Vagina (tissue), 2 donors: ENCODE measurements at regions not wholly inside any gene's neighbourhood (a gene's known extent, or its start where the extent isn't known, plus 50 kb on each side); places are given as distances from the start of the nearest gene placed in this dataset.

Source experiments
- CTCF ChIP-seq, 3 experiments: fragments of 450-650 bp in 2 of 3; fragments of 200-600 bp in 1 of 3; sonication (generic) in 1 of 3; IDR thresholded peaks; one replicate each; pipeline ENCODE4 v1.5.1; 2017 to 2019; ENCODE audit warnings: antibody characterized with exemption in 3 of 3, mild to moderate bottlenecking in 2 of 3, moderate library complexity in 2 of 3
- POLR2AphosphoS5 ChIP-seq, 2 donors: sonication (generic); formaldehyde crosslinking; IDR thresholded peaks; one replicate each; pipeline ENCODE4 v1.9.0; 2017; ENCODE audit warnings: antibody characterized with exemption in 2 of 2, mild to moderate bottlenecking in 2 of 2, low read depth in 1 of 2; ENCODE audit not compliant: insufficient read depth in 1 of 2

- no peak for TF ChIP-seq CTCF (IDR thresholded peaks at IDR 0.05)
- no peak for TF ChIP-seq POLR2AphosphoS5 (IDR thresholded peaks at IDR 0.05; ENCODE audit: insufficient read depth in 1 of 2, low read depth in 1 of 2)
Measured at GRCh38 chrX:102835504-102836146, 101.4 kb upstream of the RAB40AL start.
